Endothelial cell of umbilical vein (primary cell): ENCODE measurements at regions not wholly inside any gene's neighbourhood (a gene's known extent, or its start where the extent isn't known, plus 50 kb on each side); places are given as distances from the start of the nearest gene placed in this dataset.

Experiments used
- BruUV-seq: library from RNA; stranded (reverse); fragments of 400-500 nt; replicated peaks from 2 replicates; lab custom pipeline; 2021; lab: Mats Ljungman, UMichigan
- CTCF ChIA-PET: fragments of 300-600, 350-600 bp; sonication (Branson Sonifier 250); formaldehyde crosslinking; loops from one replicate; lab custom pipeline; 2021; ENCODE audit warnings: antibody characterized with exemption, inconsistent platforms; lab: Charles Lee
- POLR2A ChIA-PET: fragments of 300-600, 350-600 bp; sonication (Branson Sonifier 250); formaldehyde crosslinking; loops from one replicate; lab custom pipeline; 2021; ENCODE audit warnings: antibody characterized with exemption, inconsistent platforms; lab: Charles Lee
- DNase-seq: peaks from one replicate; pipeline ENCODE4 v3.0.0-alpha.2; 2011; ENCODE audit warnings: low read depth, low spot score
- FAIRE-seq: peaks from 2 replicates; lab custom pipeline; 2011; peaks lifted over from hg19 to GRCh38; lab: Jason Lieb, UNC
- H2AFZ ChIP-seq: 2 replicates; pipeline ENCODE4 v1.6.0; 2012; ENCODE audit warnings: low read depth, low read length, control low read depth, inconsistent platforms
- H3K27ac ChIP-seq: 2 replicates; pipeline ENCODE4 v1.5.1; 2011; ENCODE audit warnings: low read depth, mild to moderate bottlenecking, control low read depth, low read length, moderate library complexity; ENCODE audit not compliant: insufficient read depth
- H3K27me3 ChIP-seq, 2 experiments: 2 replicates each; pipeline versions ENCODE4 v1.6.0 to v1.6.1; 2011; ENCODE audit warnings: low read length in 2 of 2, mixed read lengths in 1 of 2; ENCODE audit not compliant: control insufficient read depth in 2 of 2, insufficient read depth in 2 of 2
- H3K36me3 ChIP-seq, 2 experiments: 2 replicates in 1 of 2; 3 replicates in 1 of 2; pipeline ENCODE4 v1.5.1; 2011; ENCODE audit warnings: low read length in 2 of 2, mild to moderate bottlenecking in 1 of 2, moderate library complexity in 1 of 2; ENCODE audit not compliant: control insufficient read depth in 2 of 2, insufficient read depth in 2 of 2; ENCODE audit errors: extremely low read depth in 1 of 2
- H3K4me1 ChIP-seq: 3 replicates; pipeline ENCODE4 v1.5.1; 2011; ENCODE audit warnings: mild to moderate bottlenecking, low read length; ENCODE audit not compliant: control insufficient read depth, insufficient read depth; ENCODE audit errors: extremely low read depth
- H3K4me2 ChIP-seq: 2 replicates; pipeline ENCODE4 v1.6.1; 2011; ENCODE audit warnings: low read length, control low read depth, mixed read lengths; ENCODE audit not compliant: insufficient read depth
- H3K4me3 ChIP-seq, 3 experiments: fragments of 200-600 bp in 1 of 3; sonication (generic), shearing (Covaris generic) in 1 of 3; replicated peaks in 1 of 3; 2 replicates each; pipeline ENCODE4 v1.5.1; 2011 to 2016; ENCODE audit warnings: control low read depth in 3 of 3, low read length in 3 of 3, mild to moderate bottlenecking in 2 of 3, inconsistent platforms in 1 of 3, low read depth in 1 of 3, moderate library complexity in 1 of 3; ENCODE audit not compliant: insufficient read depth in 1 of 3
- H3K79me2 ChIP-seq: 2 replicates; pipeline ENCODE4 v1.6.0; 2012; ENCODE audit warnings: low read length, inconsistent platforms; ENCODE audit not compliant: control insufficient read depth, insufficient read depth
- H3K9ac ChIP-seq: replicated peaks from 2 replicates; pipeline ENCODE3; 2011; ENCODE audit warnings: low read length, control low read depth; ENCODE audit not compliant: insufficient read depth; ENCODE audit errors: extremely low read depth
- H3K9me1 ChIP-seq: replicated peaks from 3 replicates; pipeline ENCODE4 v1.6.0; 2011; ENCODE audit warnings: mild to moderate bottlenecking, low read length; ENCODE audit not compliant: control insufficient read depth, insufficient read depth; ENCODE audit errors: extremely low read depth
- H3K9me3 ChIP-seq: replicated peaks from 2 replicates; pipeline ENCODE4 v1.5.1; 2012; ENCODE audit warnings: low read length, inconsistent platforms; ENCODE audit not compliant: control insufficient read depth, insufficient read depth
- H4K20me1 ChIP-seq: replicated peaks from 2 replicates; pipeline ENCODE3; 2011; ENCODE audit warnings: mild to moderate bottlenecking, low read length; ENCODE audit not compliant: control insufficient read depth, insufficient read depth; ENCODE audit errors: extremely low read depth
- EZH2 ChIP-seq: IDR thresholded peaks from 2 replicates; pipeline ENCODE4 v1.6.1; 2012; ENCODE audit warnings: borderline replicate concordance, low read depth, mild to moderate bottlenecking, moderate library complexity, low read length, inconsistent platforms; ENCODE audit not compliant: severe bottlenecking
- FOS ChIP-seq: IDR thresholded peaks from 2 replicates; pipeline ENCODE4 v1.6.1; 2011; ENCODE audit warnings: mild to moderate bottlenecking, low read length, moderate library complexity, borderline replicate concordance; ENCODE audit not compliant: insufficient read depth
- GATA2 ChIP-seq: IDR thresholded peaks from 2 replicates; pipeline ENCODE4 v1.7.0; 2011; ENCODE audit warnings: low read depth, mild to moderate bottlenecking, moderate library complexity, mixed read lengths, low read length; ENCODE audit not compliant: insufficient read length, insufficient read depth
- JUN ChIP-seq: IDR thresholded peaks from 2 replicates; pipeline ENCODE4 v1.6.1; 2011; ENCODE audit warnings: borderline replicate concordance, low read depth; ENCODE audit not compliant: insufficient read length, insufficient read depth
- MYC ChIP-seq: IDR thresholded peaks from one replicate; pipeline ENCODE4 v1.6.1; 2011; ENCODE audit warnings: mild to moderate bottlenecking, low read depth, low read length
- POLR2A ChIP-seq: IDR thresholded peaks from 2 replicates; pipeline ENCODE4 v1.6.1; 2012; ENCODE audit warnings: low read depth, mild to moderate bottlenecking, control low read depth, low read length
- POLR2AphosphoS5 ChIP-seq: IDR thresholded peaks from 2 replicates; pipeline ENCODE4 v1.6.1; 2012; ENCODE audit warnings: low read depth, mild to moderate bottlenecking, control low read depth, low read length, moderate library complexity; ENCODE audit not compliant: insufficient read depth
- dilution Hi-C: fragments of 300-500 bp; cut with MboI; formaldehyde crosslinking; loops from one replicate; pipeline ENCODE4 v1.15.0; 2019; ENCODE audit warnings: low sequenced_read_pairs; ENCODE audit not compliant: extremely low pct_ligation_motif_present
- intact Hi-C: fragments of 100-400 bp; cut with micrococcal nuclease; formaldehyde crosslinking; loops from one replicate; pipeline ENCODE4 v1.10.0; 2022
- TF ChIP-seq, protein P1 (sequence below), 2 donors: IDR thresholded peaks; 1 replicate in 1 of 2; 2 replicates in 1 of 2; pipeline ENCODE4 v1.5.1; 2011; ENCODE audit warnings: low read length in 2 of 2, mild to moderate bottlenecking in 2 of 2, moderate library complexity in 2 of 2, control low read depth in 1 of 2, inconsistent platforms in 1 of 2, low read depth in 1 of 2; ENCODE audit not compliant: insufficient read depth in 1 of 2; ENCODE audit errors: extremely low read depth in 1 of 2
- TF ChIP-seq, protein P2 (sequence below): IDR thresholded peaks from 2 replicates; pipeline ENCODE4 v1.6.1; 2011; ENCODE audit not compliant: insufficient read depth, insufficient read length

- no peaks in the 10 kb centered on the region for H3K9me1 ChIP-seq
- H3K36me3 ChIP-seq: no peaks in the 10 kb centered on the region
- no peaks in the 10 kb centered on the region for H3K4me1 ChIP-seq
- intact Hi-C loops: no loop called here
- no peak overlapping the region for H3K4me2 ChIP-seq
- no peaks in the 10 kb centered on the region for H3K9me3 ChIP-seq
- ChIA-PET POLR2A (no interaction called here), CTCF (interaction anchor here (0.7 to 7.4 kb wide), 13 partner anchors 15 to 1929 kb away, joined by 3 to 132 read pairs (median 3); no protein-coding TSS in a partner anchor)
- no peak overlapping the region for H3K9ac ChIP-seq
- DNase-seq (no peak), FAIRE-seq (no peak)
- TF ChIP-seq FOS (no peak), POLR2A (no peak), JUN (no peak), POLR2AphosphoS5 (no peak), GATA2 (no peak), MYC (no peak), EZH2 (no peak)
- TF ChIP-seq, protein P1, sequence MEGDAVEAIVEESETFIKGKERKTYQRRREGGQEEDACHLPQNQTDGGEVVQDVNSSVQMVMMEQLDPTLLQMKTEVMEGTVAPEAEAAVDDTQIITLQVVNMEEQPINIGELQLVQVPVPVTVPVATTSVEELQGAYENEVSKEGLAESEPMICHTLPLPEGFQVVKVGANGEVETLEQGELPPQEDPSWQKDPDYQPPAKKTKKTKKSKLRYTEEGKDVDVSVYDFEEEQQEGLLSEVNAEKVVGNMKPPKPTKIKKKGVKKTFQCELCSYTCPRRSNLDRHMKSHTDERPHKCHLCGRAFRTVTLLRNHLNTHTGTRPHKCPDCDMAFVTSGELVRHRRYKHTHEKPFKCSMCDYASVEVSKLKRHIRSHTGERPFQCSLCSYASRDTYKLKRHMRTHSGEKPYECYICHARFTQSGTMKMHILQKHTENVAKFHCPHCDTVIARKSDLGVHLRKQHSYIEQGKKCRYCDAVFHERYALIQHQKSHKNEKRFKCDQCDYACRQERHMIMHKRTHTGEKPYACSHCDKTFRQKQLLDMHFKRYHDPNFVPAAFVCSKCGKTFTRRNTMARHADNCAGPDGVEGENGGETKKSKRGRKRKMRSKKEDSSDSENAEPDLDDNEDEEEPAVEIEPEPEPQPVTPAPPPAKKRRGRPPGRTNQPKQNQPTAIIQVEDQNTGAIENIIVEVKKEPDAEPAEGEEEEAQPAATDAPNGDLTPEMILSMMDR (IDR thresholded peaks at IDR 0.05; ENCODE audit: extremely low read depth in 1 of 2, insufficient read depth in 1 of 2, low read depth in 1 of 2, low read length in 2 of 2): no peak
- TF ChIP-seq, protein P2, sequence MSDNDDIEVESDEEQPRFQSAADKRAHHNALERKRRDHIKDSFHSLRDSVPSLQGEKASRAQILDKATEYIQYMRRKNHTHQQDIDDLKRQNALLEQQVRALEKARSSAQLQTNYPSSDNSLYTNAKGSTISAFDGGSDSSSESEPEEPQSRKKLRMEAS: no peak
- H4K20me1 ChIP-seq: no peaks in the 10 kb centered on the region
- H3K27me3 ChIP-seq: peaks cover under 1 to 2% of the 10 kb centered on the region in 2 experiments
- BruUV-seq: no TSS peak
- H3K27ac ChIP-seq: no peak overlapping the region
- no peaks in the 10 kb centered on the region for H3K79me2 ChIP-seq
- dilution Hi-C loops: no loop called here
- H3K4me3 ChIP-seq: no peak overlapping the region
- H2AFZ ChIP-seq: no peak overlapping the region
Measured at GRCh38 chr5:113680534-113680933, 167.0 kb downstream of the YTHDC2 start.
